OCI-LY1 (cell line): ENCODE measurements at regions not wholly inside any gene's neighbourhood (a gene's known extent, or its start where the extent isn't known, plus 50 kb on each side); places are given as distances from the start of the nearest gene placed in this dataset.

Experiments used
- CTCF ChIP-seq: fragments of 200-600 bp; sonication (generic), shearing (Covaris generic); IDR thresholded peaks from 2 replicates; pipeline ENCODE4 v1.5.1; 2017; ENCODE audit warnings: mild to moderate bottlenecking, antibody characterized with exemption, low read length, moderate library complexity, mixed read lengths
- EZH2 ChIP-seq: fragments of 200-600 bp; sonication (generic), shearing (Covaris generic); IDR thresholded peaks from 2 replicates; pipeline ENCODE4 v1.8.0; 2017; ENCODE audit warnings: borderline replicate concordance, mixed run types, mild to moderate bottlenecking, antibody characterized with exemption, low read length, moderate library complexity, mixed read lengths

- TF ChIP-seq CTCF (no peak), EZH2 (no peak)
Observed at GRCh38 chr6:67292169-67292568, 1342.9 kb upstream of the ADGRB3 start.
